ENCODE measurements at regions not wholly inside any gene's neighbourhood (a gene's known extent, or its start where the extent isn't known, plus 50 kb on each side); places are given as distances from the start of the nearest gene placed in this dataset.

- no peak for TF ChIP-seq POLR2A (IDR thresholded peaks at IDR 0.05)
- no peak for TF ChIP-seq CTCF (IDR thresholded peaks at IDR 0.05)
- TF ChIP-seq EP300 (IDR thresholded peaks at IDR 0.05): no peak
- Histone ChIP-seq H3K36me3 (no peaks in the 10 kb centered on the region), H3K27ac (no peak overlapping the region), H3K4me3 (no peak overlapping the region), H3K27me3 (no peaks in the 10 kb centered on the region), H3K9me3 (no peaks in the 10 kb centered on the region), H3K4me1 (ENCODE audit: insufficient read depth) (no peaks in the 10 kb centered on the region)
- WGBS, 3 donors: 19 to 37% (median 31%) methylated on average over 3 of the region's 3 CpGs
- DNase-seq: no peak
- intact Hi-C loops (cut with DNase I): no loop called here
Measured at GRCh38 chr13:58452123-58452623, 820.6 kb downstream of the PCDH17 start.

DNA sequence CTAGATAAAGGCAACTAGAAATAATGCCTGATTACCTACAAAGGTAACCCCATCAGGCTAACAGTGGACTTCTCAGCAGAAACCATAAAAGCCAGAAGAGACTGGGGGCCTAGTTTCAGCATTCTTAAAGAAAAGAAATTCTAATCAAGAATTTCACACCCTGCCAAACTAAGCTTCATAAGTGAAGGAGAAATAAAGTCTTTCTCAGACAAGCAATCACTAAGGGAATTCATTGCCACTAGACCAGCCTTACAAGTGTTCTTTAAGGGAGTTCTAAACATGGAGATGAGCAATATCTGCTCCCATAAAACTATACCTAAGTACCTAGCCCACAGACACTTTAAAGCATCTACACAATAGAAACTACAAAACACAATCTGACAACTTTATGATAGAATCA lies 823.5 kb downstream of the PCDH17 start:
- TF ChIP-seq EP300 (IDR thresholded peaks at IDR 0.05) (no peak), CTCF (IDR thresholded peaks at IDR 0.05) (no peak), POLR2A (IDR thresholded peaks at IDR 0.05) (no peak)
- no peak for DNase-seq
- Histone ChIP-seq H3K36me3 (no peaks in the 10 kb centered on the region), H3K27ac (no peak overlapping the region), H3K4me3 (no peak overlapping the region), H3K9me3 (no peaks in the 10 kb centered on the region), H3K27me3 (no peaks in the 10 kb centered on the region), H3K4me1 (ENCODE audit: insufficient read depth) (no peaks in the 10 kb centered on the region)
- intact Hi-C loops (cut with DNase I): no loop called here

DNA sequence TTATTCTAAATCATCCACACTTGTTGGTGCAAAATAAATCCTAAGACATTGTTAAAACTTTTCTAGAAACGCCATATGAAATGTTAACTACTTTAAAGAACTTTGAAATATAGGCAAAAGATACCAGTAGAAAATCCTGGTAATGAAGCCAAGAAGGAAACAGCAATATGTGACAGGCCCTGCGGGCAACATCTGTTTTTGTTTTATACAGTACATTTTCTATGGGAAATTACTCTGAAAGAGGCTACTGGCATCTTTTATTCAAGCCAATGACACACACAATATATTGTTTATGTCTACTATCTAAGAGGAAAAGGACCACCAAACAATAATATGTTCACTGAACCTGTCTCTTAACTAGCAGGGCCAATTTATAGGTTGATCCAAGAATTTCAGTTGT lies 829.7 kb downstream of the PCDH17 start:
- TF ChIP-seq EP300 (IDR thresholded peaks at IDR 0.05) (no peak), CTCF (IDR thresholded peaks at IDR 0.05) (no peak), POLR2A (IDR thresholded peaks at IDR 0.05) (no peak)
- intact Hi-C loops (cut with DNase I): no loop called here
- H3K4me3 ChIP-seq: no peak overlapping the region
- no peak for DNase-seq
- no peaks in the 10 kb centered on the region for H3K4me1 ChIP-seq (ENCODE audit: insufficient read depth)
- 29 to 30% (median 29%) methylated on average over 2 of the region's 2 CpGs for WGBS, 3 donors
- H3K9me3 ChIP-seq: no peaks in the 10 kb centered on the region
- H3K36me3 ChIP-seq: no peaks in the 10 kb centered on the region
- H3K27me3 ChIP-seq: no peaks in the 10 kb centered on the region
- no peak overlapping the region for H3K27ac ChIP-seq

- H3K36me3 ChIP-seq: no peaks in the 10 kb centered on the region
- H3K4me1 ChIP-seq (ENCODE audit: insufficient read depth): no peaks in the 10 kb centered on the region
- no peaks in the 10 kb centered on the region for H3K27me3 ChIP-seq
- DNase-seq: no peak
- intact Hi-C loops (cut with DNase I): no loop called here
- TF ChIP-seq CTCF (IDR thresholded peaks at IDR 0.05): no peak
- TF ChIP-seq POLR2A (IDR thresholded peaks at IDR 0.05): no peak
- no peak for TF ChIP-seq EP300 (IDR thresholded peaks at IDR 0.05)
- no peaks in the 10 kb centered on the region for H3K9me3 ChIP-seq
- no peak overlapping the region for H3K27ac ChIP-seq
- no peak overlapping the region for H3K4me3 ChIP-seq
Measured at GRCh38 chr13:58463841-58464240, 832.3 kb downstream of the PCDH17 start.

GRCh38 chr13:58467176-58467575 lies 835.6 kb downstream of the PCDH17 start:
- Histone ChIP-seq H3K27ac (no peak overlapping the region), H3K27me3 (no peaks in the 10 kb centered on the region), H3K4me3 (no peak overlapping the region), H3K36me3 (no peaks in the 10 kb centered on the region), H3K9me3 (no peaks in the 10 kb centered on the region), H3K4me1 (ENCODE audit: insufficient read depth) (no peaks in the 10 kb centered on the region)
- 52 to 57% (median 57%) methylated on average over 4 of the region's 4 CpGs for WGBS, 3 donors
- DNase-seq: no peak
- TF ChIP-seq CTCF (IDR thresholded peaks at IDR 0.05): no peak
- TF ChIP-seq POLR2A (IDR thresholded peaks at IDR 0.05): no peak
- no peak for TF ChIP-seq EP300 (IDR thresholded peaks at IDR 0.05)
- intact Hi-C loops (cut with DNase I): no loop called here
